GM12872 (cell line): ENCODE measurements at regions not wholly inside any gene's neighbourhood (a gene's known extent, or its start where the extent isn't known, plus 50 kb on each side); places are given as distances from the start of the nearest gene placed in this dataset.

ENCODE experiments used
- CTCF ChIP-seq: IDR thresholded peaks from 3 replicates; pipeline ENCODE4 v1.5.1; 2011; ENCODE audit warnings: low read depth, mild to moderate bottlenecking, low read length, moderate library complexity; ENCODE audit not compliant: insufficient read depth

- no peak for TF ChIP-seq CTCF
Observed at GRCh38 chr3:157566596-157566995, 63.4 kb upstream of the VEPH1 start.

GRCh38 chr3:157559401-157559800, 56.2 kb upstream of the VEPH1 start:
- no peak for TF ChIP-seq CTCF
